GM19351 (cell line): ENCODE measurements at regions not wholly inside any gene's neighbourhood (a gene's known extent, or its start where the extent isn't known, plus 50 kb on each side); places are given as distances from the start of the nearest gene placed in this dataset.

ENCODE experiments used
- ATAC-seq: cut with Tn5 transposase; IDR thresholded peaks from one replicate; pipeline ENCODE4 v1.9.1; 2021; ENCODE audit warnings: mild to moderate bottlenecking, moderate library complexity; ENCODE audit not compliant: unreplicated experiment

GRCh38 chr7:46839651-46840050 lies 742.3 kb downstream of the TNS3 start:
- no peak for ATAC-seq

- ATAC-seq = no peak
Measured at GRCh38 chr7:46838463-46838862, 743.4 kb downstream of the TNS3 start.

GRCh38 chr7:46835556-46835955 lies 746.4 kb downstream of the TNS3 start:
- ATAC-seq = no peak

GRCh38 chr7:46834921-46835320 lies 747.0 kb downstream of the TNS3 start:
- no peak for ATAC-seq

GRCh38 chr7:46833197-46833596 lies 748.7 kb downstream of the TNS3 start:
- no peak for ATAC-seq

- ATAC-seq = no peak
Measured at GRCh38 chr7:46832136-46832535, 749.8 kb downstream of the TNS3 start.

GRCh38 chr7:46819819-46820218 lies 762.1 kb downstream of the TNS3 start:
- no peak for ATAC-seq

- ATAC-seq = no peak
Measured at GRCh38 chr7:46814516-46815250, 767.2 kb downstream of the TNS3 start.

- ATAC-seq = no peak
Measured at GRCh38 chr7:46812101-46812675, 769.7 kb downstream of the TNS3 start.

- no peak for ATAC-seq
Measured at GRCh38 chr7:46811529-46811928, 770.4 kb downstream of the TNS3 start.

- no peak for ATAC-seq
Measured at GRCh38 chr7:46810986-46811385, 770.9 kb downstream of the TNS3 start.

- no peak for ATAC-seq
Measured at GRCh38 chr7:46809886-46810285, 772.0 kb downstream of the TNS3 start.

GRCh38 chr7:46806856-46807255 lies 775.1 kb downstream of the TNS3 start:
- no peak for ATAC-seq

GRCh38 chr7:46802479-46802878 lies 779.4 kb downstream of the TNS3 start:
- no peak for ATAC-seq

- no peak for ATAC-seq
Measured at GRCh38 chr7:46791188-46791587, 790.7 kb downstream of the TNS3 start.

- no peak for ATAC-seq
Measured at GRCh38 chr7:46786995-46787394, 794.9 kb downstream of the TNS3 start.

GRCh38 chr7:46786221-46786954 lies 795.5 kb downstream of the TNS3 start:
- ATAC-seq = no peak

- ATAC-seq = no peak
Measured at GRCh38 chr7:46784732-46785131, 797.2 kb downstream of the TNS3 start.

GRCh38 chr7:46781901-46782439 lies 799.9 kb downstream of the TNS3 start:
- ATAC-seq = no peak

GRCh38 chr7:46776790-46777189 lies 805.1 kb downstream of the TNS3 start:
- no peak for ATAC-seq

- no peak for ATAC-seq
Measured at GRCh38 chr7:46775776-46776175, 806.1 kb downstream of the TNS3 start.

GRCh38 chr7:46775020-46775419 lies 806.9 kb downstream of the TNS3 start:
- ATAC-seq = no peak
